GM12891 (cell line): ENCODE measurements at regions not wholly inside any gene's neighbourhood (a gene's known extent, or its start where the extent isn't known, plus 50 kb on each side); places are given as distances from the start of the nearest gene placed in this dataset.

Experiments used
- PAX5 ChIP-seq: IDR thresholded peaks from 2 replicates; pipeline ENCODE4 v1.6.1; 2011; ENCODE audit warnings: low read length, moderate library complexity, mild to moderate bottlenecking; ENCODE audit not compliant: insufficient read depth, severe bottlenecking
- POLR2A ChIP-seq: IDR thresholded peaks from 2 replicates; pipeline ENCODE4 v1.6.1; 2011; ENCODE audit warnings: low read depth, low read length, control low read depth
- POLR2AphosphoS5 ChIP-seq: IDR thresholded peaks from 2 replicates; pipeline ENCODE4 v1.6.1; 2011; ENCODE audit warnings: low read depth, low read length, control low read depth
- SPI1 ChIP-seq: IDR thresholded peaks from 2 replicates; pipeline ENCODE4 v1.6.1; 2011; ENCODE audit warnings: low read depth, low read length, control low read depth
- TAF1 ChIP-seq: IDR thresholded peaks from 2 replicates; pipeline ENCODE4 v1.6.1; 2011; ENCODE audit warnings: low read depth, low read length, control low read depth

DNA sequence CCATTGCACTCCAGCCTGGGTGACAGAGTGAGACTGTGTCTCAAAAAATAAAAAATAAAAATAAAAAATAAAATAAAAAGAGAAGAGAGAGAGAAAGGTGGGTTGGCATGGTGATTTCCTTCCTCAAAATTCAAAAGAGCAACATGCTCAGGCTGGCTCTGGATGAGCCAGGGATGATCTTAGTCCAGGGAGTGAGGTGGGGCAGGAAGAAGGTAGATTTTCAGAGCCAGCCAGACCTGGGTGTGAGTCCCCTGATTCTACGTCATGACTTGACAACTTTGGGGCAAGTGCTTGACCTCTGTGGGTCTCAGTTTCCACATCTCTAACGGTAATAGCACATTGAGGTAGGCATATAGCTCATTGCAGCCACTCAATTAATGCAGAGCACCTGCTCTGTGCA is 109.4 kb upstream of the CTBP2 start:
- no peak for TF ChIP-seq POLR2AphosphoS5
- no peak for TF ChIP-seq POLR2A
- no peak for TF ChIP-seq SPI1
- TF ChIP-seq TAF1, result no peak
- no peak for TF ChIP-seq PAX5
